H9 (cell line): ENCODE measurements at regions not wholly inside any gene's neighbourhood (a gene's known extent, or its start where the extent isn't known, plus 50 kb on each side); places are given as distances from the start of the nearest gene placed in this dataset.

Experiments
- DNase-seq: peaks from one replicate; pipeline ENCODE4 v3.0.0-alpha.2; 2017
- H2AFZ ChIP-seq: one replicate; pipeline ENCODE4 v1.6.1; 2013; ENCODE audit warnings: mild to moderate bottlenecking, low read length, control low read depth, moderate library complexity
- H2AK5ac ChIP-seq: 2 replicates; pipeline ENCODE4 v1.6.1; 2013; ENCODE audit warnings: low read length, control low read depth, mixed read lengths; ENCODE audit not compliant: insufficient read length
- H2BK120ac ChIP-seq: one replicate; pipeline ENCODE4 v1.6.1; 2013; ENCODE audit warnings: low read depth, mild to moderate bottlenecking, low read length, control low read depth, inconsistent platforms; ENCODE audit not compliant: poor library complexity, severe bottlenecking
- H2BK12ac ChIP-seq: 2 replicates; pipeline ENCODE4 v1.6.1; 2013; ENCODE audit warnings: low read length, control low read depth, mixed read lengths, low read depth; ENCODE audit not compliant: insufficient read length
- H2BK15ac ChIP-seq: 2 replicates; pipeline ENCODE4 v1.6.1; 2013; ENCODE audit warnings: low read depth, low read length, control low read depth
- H2BK20ac ChIP-seq: one replicate; pipeline ENCODE4 v1.6.1; 2013; ENCODE audit warnings: low read depth, mild to moderate bottlenecking, low read length, control low read depth, inconsistent platforms; ENCODE audit not compliant: poor library complexity, severe bottlenecking
- H2BK5ac ChIP-seq: 2 replicates; pipeline ENCODE4 v1.6.1; 2013; ENCODE audit warnings: low read length, control low read depth, mixed read lengths; ENCODE audit not compliant: insufficient read length
- H3K14ac ChIP-seq: 2 replicates; pipeline ENCODE4 v1.6.1; 2013; ENCODE audit warnings: low read length, control low read depth; ENCODE audit not compliant: insufficient read depth
- H3K18ac ChIP-seq: 2 replicates; pipeline ENCODE4 v1.6.1; 2013; ENCODE audit warnings: low read depth, mild to moderate bottlenecking, mixed read lengths, low read length, control low read depth; ENCODE audit not compliant: insufficient read length
- H3K23ac ChIP-seq: 2 replicates; pipeline ENCODE4 v1.6.1; 2013; ENCODE audit warnings: low read length, control low read depth, mixed read lengths, low read depth; ENCODE audit not compliant: insufficient read length
- H3K23me2 ChIP-seq: 2 replicates; pipeline ENCODE4 v1.6.1; 2013; ENCODE audit warnings: low read depth, mild to moderate bottlenecking, mixed read lengths, low read length, control low read depth; ENCODE audit not compliant: insufficient read length, poor library complexity, severe bottlenecking
- H3K27ac ChIP-seq: 2 replicates; pipeline ENCODE4 v1.5.1; 2013; ENCODE audit warnings: low read length, control low read depth, mixed read lengths, low read depth; ENCODE audit not compliant: insufficient read length
- H3K27me3 ChIP-seq: 2 replicates; pipeline ENCODE4 v1.6.1; 2013; ENCODE audit warnings: low read length, control low read depth, inconsistent platforms; ENCODE audit not compliant: insufficient read depth
- H3K4ac ChIP-seq: 2 replicates; pipeline ENCODE4 v1.6.1; 2013; ENCODE audit warnings: low read depth, mild to moderate bottlenecking, control low read depth, inconsistent platforms, low read length, moderate library complexity
- H3K4me1 ChIP-seq: 2 replicates; pipeline ENCODE4 v1.6.1; 2013; ENCODE audit warnings: low read length, control low read depth, inconsistent platforms; ENCODE audit not compliant: insufficient read depth
- H3K4me2 ChIP-seq: 2 replicates; pipeline ENCODE4 v1.6.1; 2013; ENCODE audit warnings: low read length, control low read depth, mixed read lengths; ENCODE audit not compliant: insufficient read length, insufficient read depth
- H3K56ac ChIP-seq: 2 replicates; pipeline ENCODE4 v1.6.1; 2013; ENCODE audit warnings: low read depth, mild to moderate bottlenecking, mixed read lengths, low read length, control low read depth; ENCODE audit not compliant: insufficient read length
- H3K79me1 ChIP-seq: 2 replicates; pipeline ENCODE4 v1.6.1; 2013; ENCODE audit warnings: low read depth, mild to moderate bottlenecking, moderate library complexity, low read length, control low read depth, inconsistent platforms; ENCODE audit not compliant: insufficient read depth, poor library complexity, severe bottlenecking
- H3K79me2 ChIP-seq: 2 replicates; pipeline ENCODE4 v1.6.1; 2013; ENCODE audit warnings: low read length, control low read depth, inconsistent platforms; ENCODE audit not compliant: insufficient read depth
- H3K9ac ChIP-seq: 2 replicates; pipeline ENCODE4 v1.6.1; 2013; ENCODE audit warnings: low read length, control low read depth, mixed read lengths; ENCODE audit not compliant: insufficient read length; ENCODE audit errors: extremely low read depth
- H3K9me3 ChIP-seq: one replicate; pipeline ENCODE4 v1.6.1; 2013; ENCODE audit warnings: low read depth, low read length, inconsistent platforms; ENCODE audit not compliant: control insufficient read depth
- H3T11ph ChIP-seq: one replicate; pipeline ENCODE4 v1.6.1; 2013; ENCODE audit warnings: mild to moderate bottlenecking, low read length, control low read depth, inconsistent platforms
- H4K20me1 ChIP-seq: one replicate; pipeline ENCODE4 v1.6.1; 2013; ENCODE audit not compliant: control insufficient read depth, insufficient read length, insufficient read depth
- H4K5ac ChIP-seq: 2 replicates; pipeline ENCODE4 v1.6.1; 2013; ENCODE audit warnings: low read depth, mild to moderate bottlenecking, mixed read lengths, low read length, control low read depth; ENCODE audit not compliant: insufficient read length
- H4K8ac ChIP-seq: replicated peaks from 2 replicates; pipeline ENCODE4 v1.6.1; 2013; ENCODE audit warnings: low read length, control low read depth, mixed read lengths, low read depth; ENCODE audit not compliant: insufficient read length
- H4K91ac ChIP-seq: 2 replicates; pipeline ENCODE4 v1.6.1; 2013; ENCODE audit warnings: low read depth, mild to moderate bottlenecking, moderate library complexity, mixed read lengths, low read length, control low read depth; ENCODE audit not compliant: insufficient read length
- H3K27ac Mint-ChIP-seq, 3 experiments: 2 replicates in 2 of 3; 3 replicates in 1 of 3; pipeline ENCODE4 v1.8.0; 2020 to 2021; ENCODE audit warnings: mixed read lengths in 3 of 3, mild to moderate bottlenecking in 1 of 3, moderate library complexity in 1 of 3
- H3K27me3 Mint-ChIP-seq: 2 replicates; pipeline ENCODE4 v1.8.0; 2021; ENCODE audit warnings: low read depth, mild to moderate bottlenecking, moderate library complexity, mixed read lengths
- H3K36me3 Mint-ChIP-seq, 3 experiments: 2 replicates in 2 of 3; 3 replicates in 1 of 3; pipeline ENCODE4 v1.8.0; 2020 to 2021; ENCODE audit warnings: low read depth in 3 of 3, mixed read lengths in 3 of 3; ENCODE audit not compliant: insufficient read depth in 1 of 3
- H3K4me1 Mint-ChIP-seq, 2 experiments: 2 replicates each; pipeline ENCODE4 v1.8.0; 2020; ENCODE audit warnings: mixed read lengths in 2 of 2
- H3K4me3 Mint-ChIP-seq, 2 experiments: 2 replicates in 1 of 2; 3 replicates in 1 of 2; pipeline ENCODE4 v1.8.0; 2020 to 2021; ENCODE audit warnings: mild to moderate bottlenecking in 2 of 2, mixed read lengths in 2 of 2, moderate library complexity in 1 of 2
- H3K9me3 Mint-ChIP-seq, 2 experiments: 2 replicates in 1 of 2; 3 replicates in 1 of 2; pipeline ENCODE4 v1.8.0; 2020; ENCODE audit warnings: mild to moderate bottlenecking in 2 of 2, mixed read lengths in 2 of 2, moderate library complexity in 1 of 2
- CTCF ChIP-seq: fragments of 200-600 bp; sonication (generic); conservative IDR thresholded peaks from 3 replicates; pipeline ENCODE4 v1.8.0; 2021; ENCODE audit warnings: antibody characterized with exemption, mild to moderate bottlenecking
- WGBS: extraction: QIAGEN DNeasy Blood & Tissue Kit; methylation state at CpG from one replicate; pipeline ENCODE4 v1.1.7; 2013; ENCODE audit warnings: missing lambda C conversion rate, low lambda C conversion rate, mixed read lengths; ENCODE audit not compliant: insufficient read length; ENCODE audit errors: extremely low coverage; 5-methylcytosine and 5-hydroxymethylcytosine counted together

- WGBS = 100% methylated on average over 1 of the region's 2 CpGs
- Histone ChIP-seq H3K56ac (no peak overlapping the region), H2BK120ac (no peak overlapping the region), H3K9ac (no peak overlapping the region), H3K23ac (no peak overlapping the region), H3K14ac (no peak overlapping the region), H2AFZ (no peak overlapping the region), H3K4me2 (no peak overlapping the region), H3K79me2 (no peaks in the 10 kb centered on the region), H3K27me3 (no peaks in the 10 kb centered on the region), H4K91ac (no peak overlapping the region), H4K20me1 (no peaks in the 10 kb centered on the region), H4K8ac (no peak overlapping the region), H3K4ac (no peak overlapping the region), H2AK5ac (no peak overlapping the region), H4K5ac (no peak overlapping the region), H3K9me3 (no peaks in the 10 kb centered on the region), H2BK15ac (no peak overlapping the region), H3T11ph (no peak overlapping the region), H2BK12ac (no peak overlapping the region), H3K18ac (no peak overlapping the region), H2BK20ac (no peak overlapping the region), H3K23me2 (no peaks in the 10 kb centered on the region), H3K4me1 (no peaks in the 10 kb centered on the region), H3K79me1 (no peaks in the 10 kb centered on the region), H2BK5ac (no peak overlapping the region), H3K27ac (no peak overlapping the region)
- H3K4me1 Mint-ChIP-seq = no peaks in the 10 kb centered on the region
- no peak overlapping the region for H3K4me3 Mint-ChIP-seq
- H3K36me3 Mint-ChIP-seq = no peaks in the 10 kb centered on the region
- DNase-seq = no peak
- no peak overlapping the region for H3K27ac Mint-ChIP-seq
- H3K9me3 Mint-ChIP-seq = no peaks in the 10 kb centered on the region
- TF ChIP-seq CTCF = no peak
- H3K27me3 Mint-ChIP-seq = peaks cover 1% of the 10 kb centered on the region; the same call in 1 of the 2 replicates
These were observed 91.0 kb upstream of the TPRG1 start for GRCh38 chr3:189080745-189081144.
